Upper lobe of right lung (tissue), 1 donor: ENCODE measurements at regions not wholly inside any gene's neighbourhood (a gene's known extent, or its start where the extent isn't known, plus 50 kb on each side); places are given as distances from the start of the nearest gene placed in this dataset.

ENCODE experiments used
- ATAC-seq: fragments of 200-7000 bp; cut with Tn5 transposase; one replicate; pipeline ENCODE4 v1.9.1; 2020; ENCODE audit warnings: mild to moderate bottlenecking, moderate library complexity
- DNase-seq: peaks from one replicate; pipeline ENCODE4 v3.0.0-alpha.2; 2020
- H3K27ac ChIP-seq: fragments of 200-600 bp; one replicate; pipeline ENCODE4 v1.8.0; 2022
- H3K27me3 ChIP-seq: fragments of 200-600 bp; one replicate; pipeline ENCODE4 v1.8.0; 2022; ENCODE audit warnings: mild to moderate bottlenecking
- H3K36me3 ChIP-seq: fragments of 200-600 bp; one replicate; pipeline ENCODE4 v1.8.0; 2022
- H3K4me1 ChIP-seq: fragments of 200-600 bp; one replicate; pipeline ENCODE4 v1.8.0; 2022
- H3K4me3 ChIP-seq: fragments of 200-600 bp; one replicate; pipeline ENCODE4 v1.8.0; 2022; ENCODE audit warnings: mild to moderate bottlenecking
- H3K9me3 ChIP-seq: fragments of 200-600 bp; one replicate; pipeline ENCODE4 v1.8.0; 2022
- CTCF ChIP-seq: fragments of 200-600 bp; IDR thresholded peaks from one replicate; pipeline ENCODE4 v1.8.0; 2022; ENCODE audit warnings: antibody characterized with exemption
- intact Hi-C: fragments of 100-400 bp; cut with DNase I; formaldehyde crosslinking; loops from one replicate; pipeline ENCODE4 v1.11.0; 2022
- donor health status: DM: no; HTN: yes; CAD: no; lungs with severe emphysema.

GRCh38 chr2:118639371-118639770 is 208.1 kb downstream of the EN1 start:
- H3K4me3 ChIP-seq: no peak overlapping the region
- no peak for DNase-seq
- no peak for ATAC-seq
- intact Hi-C loops: no loop called here
- no peaks in the 10 kb centered on the region for H3K36me3 ChIP-seq
- no peaks in the 10 kb centered on the region for H3K27me3 ChIP-seq
- no peak overlapping the region for H3K27ac ChIP-seq
- H3K4me1 ChIP-seq: no peaks in the 10 kb centered on the region
- H3K9me3 ChIP-seq: no peaks in the 10 kb centered on the region
- no peak for TF ChIP-seq CTCF

- H3K4me1 ChIP-seq: no peaks in the 10 kb centered on the region
- ATAC-seq (no peak), DNase-seq (no peak)
- intact Hi-C loops: no loop called here
- no peaks in the 10 kb centered on the region for H3K36me3 ChIP-seq
- H3K4me3 ChIP-seq: no peak overlapping the region
- TF ChIP-seq CTCF: no peak
- no peak overlapping the region for H3K27ac ChIP-seq
- H3K9me3 ChIP-seq: no peaks in the 10 kb centered on the region
- H3K27me3 ChIP-seq: no peaks in the 10 kb centered on the region
These were observed 209.0 kb downstream of the EN1 start for GRCh38 chr2:118638453-118638852.

GRCh38 chr2:118635891-118636290 is 211.6 kb downstream of the EN1 start:
- Histone ChIP-seq H3K4me3 (no peak overlapping the region), H3K27ac (no peak overlapping the region), H3K4me1 (no peaks in the 10 kb centered on the region), H3K9me3 (no peaks in the 10 kb centered on the region), H3K27me3 (no peaks in the 10 kb centered on the region), H3K36me3 (no peaks in the 10 kb centered on the region)
- DNase-seq (no peak), ATAC-seq (no peak)
- TF ChIP-seq CTCF: no peak
- intact Hi-C loops: no loop called here

- ATAC-seq (no peak), DNase-seq (no peak)
- H3K9me3 ChIP-seq: no peaks in the 10 kb centered on the region
- no peak overlapping the region for H3K4me3 ChIP-seq
- H3K36me3 ChIP-seq: no peaks in the 10 kb centered on the region
- intact Hi-C loops: no loop called here
- no peaks in the 10 kb centered on the region for H3K27me3 ChIP-seq
- no peak overlapping the region for H3K27ac ChIP-seq
- H3K4me1 ChIP-seq: no peaks in the 10 kb centered on the region
- no peak for TF ChIP-seq CTCF
These were observed 212.6 kb downstream of the EN1 start for GRCh38 chr2:118634876-118635275.

- no peak for TF ChIP-seq CTCF
- intact Hi-C loops: no loop called here
- no peaks in the 10 kb centered on the region for H3K36me3 ChIP-seq
- H3K4me1 ChIP-seq: no peaks in the 10 kb centered on the region
- DNase-seq (no peak), ATAC-seq (no peak)
- H3K9me3 ChIP-seq: no peaks in the 10 kb centered on the region
- no peak overlapping the region for H3K27ac ChIP-seq
- no peak overlapping the region for H3K4me3 ChIP-seq
- no peaks in the 10 kb centered on the region for H3K27me3 ChIP-seq
These were observed 214.0 kb downstream of the EN1 start for GRCh38 chr2:118633371-118634018.

- Histone ChIP-seq H3K9me3 (no peaks in the 10 kb centered on the region), H3K36me3 (no peaks in the 10 kb centered on the region), H3K4me3 (no peak overlapping the region), H3K27ac (no peak overlapping the region), H3K27me3 (no peaks in the 10 kb centered on the region), H3K4me1 (no peaks in the 10 kb centered on the region)
- intact Hi-C loops: no loop called here
- DNase-seq (no peak), ATAC-seq (no peak)
- TF ChIP-seq CTCF: no peak
These were observed 214.5 kb downstream of the EN1 start for GRCh38 chr2:118632921-118633320.
